ENCODE measurements at regions not wholly inside any gene's neighbourhood (a gene's known extent, or its start where the extent isn't known, plus 50 kb on each side); places are given as distances from the start of the nearest gene placed in this dataset.
"Not testable (repeated sequence)": the region's sequence is repeated elsewhere in the genome, so short reads cannot be mapped to it uniquely, and the experiment has no call there.

DNA sequence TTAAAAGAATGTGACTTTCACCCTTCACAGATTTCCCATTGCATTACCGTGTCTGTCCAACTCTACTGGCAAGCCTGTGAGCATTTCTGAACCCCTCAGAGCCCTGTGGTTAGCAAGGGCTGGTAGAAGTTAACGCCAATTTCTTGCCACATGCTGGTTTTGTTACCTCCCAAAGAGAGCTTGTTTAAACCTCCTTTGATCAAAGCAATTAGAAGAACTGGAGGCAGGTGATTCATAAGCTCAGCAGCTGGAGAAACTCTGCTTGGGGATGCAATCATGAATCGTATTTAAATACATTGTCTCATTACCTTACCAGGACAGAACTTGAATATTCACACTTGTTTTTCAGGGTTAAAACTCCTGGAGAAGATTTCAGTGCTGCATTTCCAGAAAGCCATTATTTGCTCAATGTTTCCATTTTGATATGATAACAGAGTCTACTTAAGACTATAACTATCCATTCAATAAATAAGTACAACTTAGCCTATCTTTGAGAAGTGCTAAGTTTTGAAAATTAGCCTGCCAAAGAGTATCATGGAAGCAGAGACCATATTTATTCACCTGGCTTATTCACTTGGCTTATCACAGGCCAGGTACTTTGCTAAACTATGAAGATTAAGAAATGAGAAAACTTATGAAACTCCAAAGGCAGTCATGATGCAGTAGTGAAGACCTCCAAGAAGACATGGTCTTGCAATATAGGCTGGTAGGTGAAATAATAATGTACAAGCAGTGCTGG is 292.8 kb downstream of the INSIG2 start:
- H3K9me3 ChIP-seq (ENCODE audit: low read length) = no peaks in the 10 kb centered on the region

GRCh38 chr2:118375907-118376485 is 287.7 kb downstream of the INSIG2 start:
- H3K27me3 ChIP-seq (ENCODE audit: low read length) = no peaks in the 10 kb centered on the region
- H4K20me1 ChIP-seq (ENCODE audit: insufficient read depth, low read depth, low read length) = no peaks in the 10 kb centered on the region
- no peak overlapping the region for H3K27ac ChIP-seq (ENCODE audit: low read length)
- no peaks in the 10 kb centered on the region for H3K9me3 ChIP-seq (ENCODE audit: low read length)
- no peak overlapping the region for H2AFZ ChIP-seq (ENCODE audit: low read length)
- H3K4me2 ChIP-seq (ENCODE audit: low read depth, low read length, poor library complexity, severe bottlenecking) = no peak overlapping the region
- no peaks in the 10 kb centered on the region for H3K4me1 ChIP-seq (ENCODE audit: low read length)
- H3K4me3 ChIP-seq (ENCODE audit: low read length) = no peak overlapping the region
- H3K36me3 ChIP-seq (ENCODE audit: insufficient read depth, low read length) = no peaks in the 10 kb centered on the region
- H3K79me2 ChIP-seq (ENCODE audit: low read length) = no peaks in the 10 kb centered on the region
- DNase-seq = no peak
- no peaks in the 10 kb centered on the region for H3K9me2 ChIP-seq (replicated peaks; ENCODE audit: insufficient read depth, low read length)
- no peak overlapping the region for H3K9ac ChIP-seq (ENCODE audit: low read length)

More for the DNA sequence above, 292.8 kb downstream of the INSIG2 start:
- Histone ChIP-seq H3K27ac (ENCODE audit: low read length) (no peak overlapping the region), H3K4me1 (ENCODE audit: low read length) (no peaks in the 10 kb centered on the region), H3K79me2 (ENCODE audit: low read length) (no peaks in the 10 kb centered on the region), H3K9me2 (replicated peaks; ENCODE audit: insufficient read depth, low read length) (no peaks in the 10 kb centered on the region), H3K27me3 (ENCODE audit: low read length) (no peaks in the 10 kb centered on the region), H4K20me1 (ENCODE audit: insufficient read depth, low read depth, low read length) (no peaks in the 10 kb centered on the region), H3K4me2 (ENCODE audit: low read depth, low read length, poor library complexity, severe bottlenecking) (no peak overlapping the region), H3K9ac (ENCODE audit: low read length) (no peak overlapping the region), H2AFZ (ENCODE audit: low read length) (no peak overlapping the region), H3K36me3 (ENCODE audit: insufficient read depth, low read length) (no peaks in the 10 kb centered on the region), H3K4me3 (ENCODE audit: low read length) (no peak overlapping the region)
- DNase-seq = no peak

DNA sequence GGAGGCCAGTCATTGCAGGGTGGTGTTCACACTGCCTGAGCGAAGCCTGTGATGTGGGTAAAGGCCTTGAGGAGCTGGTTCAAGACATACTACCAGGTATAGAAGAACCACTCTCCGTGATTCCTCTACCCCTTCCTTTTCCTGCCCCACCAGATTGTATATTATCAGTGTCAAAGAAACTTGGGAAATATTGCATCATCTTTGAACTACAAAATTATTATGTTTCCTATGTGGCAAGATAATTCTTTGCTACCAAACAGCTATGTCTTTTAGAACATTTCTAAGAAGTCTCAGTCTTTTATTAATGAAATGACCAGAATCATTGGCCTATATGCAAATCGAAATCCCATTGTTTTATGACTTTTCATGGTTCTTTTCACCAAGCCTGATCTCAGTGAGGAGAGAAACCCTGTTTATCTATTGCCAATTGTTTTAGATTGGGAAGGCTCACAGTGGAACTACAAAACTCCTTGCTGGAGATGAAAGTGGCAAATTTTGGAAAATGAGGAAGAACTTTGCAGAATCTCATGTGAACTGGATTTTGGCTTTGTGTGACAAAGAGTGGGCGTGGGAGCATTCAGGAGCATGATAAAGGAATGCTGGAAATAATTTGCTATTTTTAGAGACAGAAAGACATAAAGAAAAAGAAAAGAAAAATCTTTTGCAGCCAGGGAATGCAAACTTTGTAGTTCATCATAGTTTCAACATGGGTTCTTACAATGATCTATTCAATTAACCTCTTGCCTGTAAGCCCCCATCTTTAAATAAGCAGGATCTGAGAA is 286.9 kb downstream of the INSIG2 start:
- no peaks in the 10 kb centered on the region for H4K20me1 ChIP-seq (ENCODE audit: insufficient read depth, low read depth, low read length)
- no peaks in the 10 kb centered on the region for H3K9me2 ChIP-seq (replicated peaks; ENCODE audit: insufficient read depth, low read length)
- H2AFZ ChIP-seq (ENCODE audit: low read length) = no peak overlapping the region
- no peaks in the 10 kb centered on the region for H3K79me2 ChIP-seq (ENCODE audit: low read length)
- H3K27me3 ChIP-seq (ENCODE audit: low read length) = no peaks in the 10 kb centered on the region
- no peaks in the 10 kb centered on the region for H3K4me1 ChIP-seq (ENCODE audit: low read length)
- H3K9me3 ChIP-seq (ENCODE audit: low read length) = no peaks in the 10 kb centered on the region
- no peak overlapping the region for H3K9ac ChIP-seq (ENCODE audit: low read length)
- no peaks in the 10 kb centered on the region for H3K36me3 ChIP-seq (ENCODE audit: insufficient read depth, low read length)
- no peak for DNase-seq
- H3K4me3 ChIP-seq (ENCODE audit: low read length) = no peak overlapping the region
- H3K27ac ChIP-seq (ENCODE audit: low read length) = no peak overlapping the region
- no peak overlapping the region for H3K4me2 ChIP-seq (ENCODE audit: low read depth, low read length, poor library complexity, severe bottlenecking)

DNA sequence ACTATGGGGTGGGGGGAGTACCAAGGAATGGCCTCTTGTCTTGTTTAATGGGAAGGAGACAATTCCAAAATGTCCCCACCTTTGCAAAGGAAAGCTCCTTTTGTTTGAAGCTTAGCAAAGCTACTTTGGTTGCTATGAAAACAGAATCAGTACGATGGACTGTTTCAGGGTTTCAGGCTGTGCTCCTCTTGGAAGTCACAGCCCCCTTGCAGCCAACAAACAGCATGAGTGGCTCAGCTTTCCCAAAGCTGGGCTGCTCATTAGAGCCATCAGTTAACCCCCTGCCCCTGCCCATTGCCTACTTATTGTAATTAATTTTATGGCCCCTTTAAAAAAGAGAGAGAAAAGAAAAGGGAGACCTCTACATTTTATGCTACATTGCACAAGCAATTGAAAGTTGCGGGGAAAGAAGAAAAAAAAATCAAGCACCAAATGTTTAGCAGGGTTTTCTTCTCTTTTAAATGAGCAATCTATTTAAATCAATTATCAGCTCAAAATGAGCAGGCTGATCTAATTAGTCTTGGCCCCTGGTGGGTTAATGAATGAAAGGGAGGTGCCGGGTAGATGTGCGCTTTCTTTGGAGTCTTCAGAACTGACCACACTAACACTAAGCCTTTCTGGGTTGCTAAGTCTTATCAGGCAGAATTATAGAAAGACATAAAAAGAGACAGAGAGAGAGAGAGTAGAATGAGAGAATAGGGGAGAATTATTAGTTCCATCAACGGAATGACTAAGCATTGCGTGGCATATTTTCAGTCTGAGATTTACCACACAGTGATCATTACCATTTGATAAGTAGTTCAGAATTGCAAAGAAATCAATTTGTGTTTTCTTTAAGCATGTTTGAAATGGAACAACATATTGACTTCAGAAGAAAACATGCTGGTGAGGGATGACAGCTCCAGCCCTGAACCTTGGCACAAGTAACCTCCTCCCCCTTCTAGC is 284.9 kb downstream of the INSIG2 start:
- Histone ChIP-seq H3K9me2 (replicated peaks; ENCODE audit: insufficient read depth, low read length) (no peaks in the 10 kb centered on the region), H3K79me2 (ENCODE audit: low read length) (no peaks in the 10 kb centered on the region), H2AFZ (ENCODE audit: low read length) (no peak overlapping the region), H4K20me1 (ENCODE audit: insufficient read depth, low read depth, low read length) (no peaks in the 10 kb centered on the region), H3K27me3 (ENCODE audit: low read length) (no peaks in the 10 kb centered on the region), H3K36me3 (ENCODE audit: insufficient read depth, low read length) (no peaks in the 10 kb centered on the region), H3K27ac (ENCODE audit: low read length) (no peak overlapping the region), H3K4me3 (ENCODE audit: low read length) (no peak overlapping the region), H3K4me2 (ENCODE audit: low read depth, low read length, poor library complexity, severe bottlenecking) (no peak overlapping the region), H3K9ac (ENCODE audit: low read length) (no peak overlapping the region), H3K4me1 (ENCODE audit: low read length) (no peaks in the 10 kb centered on the region), H3K9me3 (ENCODE audit: low read length) (no peaks in the 10 kb centered on the region)
- no peak for DNase-seq

DNA sequence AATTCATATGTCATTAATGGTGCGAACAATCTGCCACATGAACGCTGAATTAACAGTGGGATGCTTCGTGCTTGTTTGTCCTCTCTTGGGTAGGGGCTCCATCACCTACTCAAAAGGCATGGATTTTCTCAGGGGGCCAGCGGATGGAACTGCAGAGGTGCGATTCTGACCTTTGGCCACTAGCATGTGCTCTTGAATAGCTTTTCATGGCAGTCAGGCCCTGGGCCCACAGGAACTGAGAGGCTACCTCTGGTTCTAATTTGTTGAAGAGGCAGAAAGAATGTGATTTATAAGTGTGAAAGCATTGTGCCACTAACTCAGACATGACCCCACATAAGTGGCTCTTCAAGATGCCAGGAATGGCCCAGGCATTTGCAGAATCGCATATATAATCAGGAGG is 283.2 kb downstream of the INSIG2 start:
- H3K4me3 ChIP-seq (ENCODE audit: low read length) = no peak overlapping the region
- H3K27me3 ChIP-seq (ENCODE audit: low read length) = no peaks in the 10 kb centered on the region
- H3K9me2 ChIP-seq (replicated peaks; ENCODE audit: insufficient read depth, low read length) = no peaks in the 10 kb centered on the region; the same call in 1 of the 2 replicates
- no peaks in the 10 kb centered on the region for H3K79me2 ChIP-seq (ENCODE audit: low read length)
- no peaks in the 10 kb centered on the region for H3K9me3 ChIP-seq (ENCODE audit: low read length)
- H2AFZ ChIP-seq (ENCODE audit: low read length) = no peak overlapping the region
- H3K4me2 ChIP-seq (ENCODE audit: low read depth, low read length, poor library complexity, severe bottlenecking) = no peak overlapping the region
- H3K4me1 ChIP-seq (ENCODE audit: low read length) = no peaks in the 10 kb centered on the region
- H3K9ac ChIP-seq (ENCODE audit: low read length) = no peak overlapping the region
- H4K20me1 ChIP-seq (ENCODE audit: insufficient read depth, low read depth, low read length) = no peaks in the 10 kb centered on the region
- peak; percentile 69 for DNase-seq
- H3K36me3 ChIP-seq (ENCODE audit: insufficient read depth, low read length) = no peaks in the 10 kb centered on the region
- H3K27ac ChIP-seq (ENCODE audit: low read length) = no peak overlapping the region

- not testable (repeated sequence) for H4K20me1 ChIP-seq (ENCODE audit: insufficient read depth, low read depth, low read length); H3K79me2 ChIP-seq (ENCODE audit: low read length); H3K4me1 ChIP-seq (ENCODE audit: low read length); H3K4me3 ChIP-seq (ENCODE audit: low read length); H3K9me3 ChIP-seq (ENCODE audit: low read length); DNase-seq; H3K4me2 ChIP-seq (ENCODE audit: low read depth, low read length, poor library complexity, severe bottlenecking); H3K27me3 ChIP-seq (ENCODE audit: low read length); H3K9ac ChIP-seq (ENCODE audit: low read length); H3K9me2 ChIP-seq (replicated peaks; ENCODE audit: insufficient read depth, low read length); H3K36me3 ChIP-seq (ENCODE audit: insufficient read depth, low read length); H2AFZ ChIP-seq (ENCODE audit: low read length); H3K27ac ChIP-seq (ENCODE audit: low read length)
Observed at GRCh38 chr2:118369521-118369920, 281.2 kb downstream of the INSIG2 start.

DNA sequence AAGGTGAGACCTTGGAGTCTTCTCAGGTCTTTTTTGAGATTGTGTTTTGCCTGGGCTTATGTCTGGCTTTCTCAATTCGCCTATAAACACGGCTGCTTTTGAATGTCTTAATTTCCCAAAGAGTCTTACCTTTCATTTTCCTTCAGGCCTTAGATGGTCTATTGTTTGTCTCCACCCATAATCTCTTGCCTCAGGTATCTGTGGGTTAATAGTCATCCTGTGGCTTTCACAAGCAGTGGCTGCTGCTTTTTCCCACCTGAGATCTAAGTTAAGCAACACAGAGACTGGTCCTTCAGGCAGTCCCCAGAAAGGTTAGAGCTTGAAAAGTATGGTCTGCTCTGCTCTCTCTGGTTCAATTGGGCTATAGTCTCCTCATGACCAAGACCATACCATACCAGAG is 275.3 kb downstream of the INSIG2 start:
- no peaks in the 10 kb centered on the region for H4K20me1 ChIP-seq (ENCODE audit: insufficient read depth, low read depth, low read length)
- H3K79me2 ChIP-seq (ENCODE audit: low read length) = no peaks in the 10 kb centered on the region
- H3K9me3 ChIP-seq (ENCODE audit: low read length) = no peaks in the 10 kb centered on the region
- H3K4me2 ChIP-seq (ENCODE audit: low read depth, low read length, poor library complexity, severe bottlenecking) = no peak overlapping the region
- H3K9ac ChIP-seq (ENCODE audit: low read length) = no peak overlapping the region
- H3K4me3 ChIP-seq (ENCODE audit: low read length) = no peak overlapping the region
- H3K9me2 ChIP-seq (replicated peaks; ENCODE audit: insufficient read depth, low read length) = no peaks in the 10 kb centered on the region; the same call in 1 of the 2 replicates
- no peak overlapping the region for H3K27ac ChIP-seq (ENCODE audit: low read length)
- H3K27me3 ChIP-seq (ENCODE audit: low read length) = no peaks in the 10 kb centered on the region
- H2AFZ ChIP-seq (ENCODE audit: low read length) = no peak overlapping the region
- no peak for DNase-seq
- no peaks in the 10 kb centered on the region for H3K36me3 ChIP-seq (ENCODE audit: insufficient read depth, low read length)
- H3K4me1 ChIP-seq (ENCODE audit: low read length) = no peaks in the 10 kb centered on the region

Data from Karpas-422 (cell line).